HCT116 (cell line): ENCODE measurements at regions not wholly inside any gene's neighbourhood (a gene's known extent, or its start where the extent isn't known, plus 50 kb on each side); places are given as distances from the start of the nearest gene placed in this dataset.

Experiments used
- CEBPB ChIP-seq: IDR thresholded peaks from 2 replicates; pipeline ENCODE4 v1.6.1; 2012; ENCODE audit warnings: low read depth
- CTCF ChIP-seq, 3 experiments: fragments of 200-600 bp in 1 of 3; sonication (generic) in 1 of 3; IDR thresholded peaks in 2 of 3; conservative IDR thresholded peaks in 1 of 3; 2 replicates each; pipeline ENCODE4 v1.5.1; 2012 to 2017; ENCODE audit warnings: low read depth in 2 of 3, low read length in 2 of 3, antibody characterized with exemption in 1 of 3, borderline replicate concordance in 1 of 3, control low read depth in 1 of 3, mild to moderate bottlenecking in 1 of 3, mixed read lengths in 1 of 3, mixed run types in 1 of 3, moderate library complexity in 1 of 3; ENCODE audit not compliant: insufficient read depth in 1 of 3
- EGR1 ChIP-seq: IDR thresholded peaks from 2 replicates; pipeline ENCODE4 v1.6.1; 2012; ENCODE audit warnings: low read depth
- ELF1 ChIP-seq: IDR thresholded peaks from 2 replicates; pipeline ENCODE4 v1.6.1; 2012; ENCODE audit warnings: low read depth, borderline replicate concordance
- EZH2 ChIP-seq: fragments of 200-600 bp; sonication (generic); IDR thresholded peaks from 2 replicates; pipeline ENCODE4 v1.6.1; 2017; ENCODE audit warnings: antibody characterized with exemption, mixed run types
- MAX ChIP-seq: IDR thresholded peaks from 2 replicates; pipeline ENCODE4 v1.6.1; 2012
- POLR2A ChIP-seq: IDR thresholded peaks from 2 replicates; pipeline ENCODE4 v1.7.0; 2011; ENCODE audit warnings: borderline replicate concordance; ENCODE audit not compliant: insufficient read depth, insufficient read length; ENCODE audit errors: extremely low read depth
- POLR2AphosphoS5 ChIP-seq: IDR thresholded peaks from 2 replicates; pipeline ENCODE4 v1.6.1; 2011; ENCODE audit warnings: mild to moderate bottlenecking, low read depth, low read length, moderate library complexity
- SP1 ChIP-seq: IDR thresholded peaks from 2 replicates; pipeline ENCODE4 v1.6.1; 2012; ENCODE audit warnings: low read depth
- ZNF274 ChIP-seq: fragments of 200-500 bp; sonication (Bioruptor generic); IDR thresholded peaks from 2 replicates; pipeline ENCODE4 v1.6.1; 2014; ENCODE audit warnings: mild to moderate bottlenecking, low read depth, low read length, inconsistent platforms
- TF ChIP-seq, protein P1 (sequence below): IDR thresholded peaks from 2 replicates; pipeline ENCODE4 v1.6.1; 2012; ENCODE audit warnings: low read depth

DNA sequence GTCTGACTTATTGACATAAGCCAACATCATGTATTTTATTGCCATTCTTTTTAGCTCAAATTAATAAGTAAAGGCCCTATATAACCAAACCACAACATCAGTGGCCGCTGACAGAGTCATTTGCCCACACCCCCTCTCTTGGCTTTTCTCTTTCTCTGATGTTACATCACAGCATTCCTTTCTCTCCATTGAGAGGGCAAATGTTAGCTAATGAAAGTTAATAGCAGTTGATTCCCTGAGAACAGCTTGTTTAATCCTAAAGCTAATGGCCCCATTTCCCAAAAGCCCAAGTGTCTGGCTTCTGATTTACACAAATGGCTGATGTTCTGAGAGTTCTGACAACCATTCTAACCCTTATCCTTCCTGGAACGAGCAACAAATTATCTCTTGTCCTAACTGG, 308.8 kb downstream of the SNAPC1 start:
- no peak for TF ChIP-seq EZH2
- TF ChIP-seq, protein P1, sequence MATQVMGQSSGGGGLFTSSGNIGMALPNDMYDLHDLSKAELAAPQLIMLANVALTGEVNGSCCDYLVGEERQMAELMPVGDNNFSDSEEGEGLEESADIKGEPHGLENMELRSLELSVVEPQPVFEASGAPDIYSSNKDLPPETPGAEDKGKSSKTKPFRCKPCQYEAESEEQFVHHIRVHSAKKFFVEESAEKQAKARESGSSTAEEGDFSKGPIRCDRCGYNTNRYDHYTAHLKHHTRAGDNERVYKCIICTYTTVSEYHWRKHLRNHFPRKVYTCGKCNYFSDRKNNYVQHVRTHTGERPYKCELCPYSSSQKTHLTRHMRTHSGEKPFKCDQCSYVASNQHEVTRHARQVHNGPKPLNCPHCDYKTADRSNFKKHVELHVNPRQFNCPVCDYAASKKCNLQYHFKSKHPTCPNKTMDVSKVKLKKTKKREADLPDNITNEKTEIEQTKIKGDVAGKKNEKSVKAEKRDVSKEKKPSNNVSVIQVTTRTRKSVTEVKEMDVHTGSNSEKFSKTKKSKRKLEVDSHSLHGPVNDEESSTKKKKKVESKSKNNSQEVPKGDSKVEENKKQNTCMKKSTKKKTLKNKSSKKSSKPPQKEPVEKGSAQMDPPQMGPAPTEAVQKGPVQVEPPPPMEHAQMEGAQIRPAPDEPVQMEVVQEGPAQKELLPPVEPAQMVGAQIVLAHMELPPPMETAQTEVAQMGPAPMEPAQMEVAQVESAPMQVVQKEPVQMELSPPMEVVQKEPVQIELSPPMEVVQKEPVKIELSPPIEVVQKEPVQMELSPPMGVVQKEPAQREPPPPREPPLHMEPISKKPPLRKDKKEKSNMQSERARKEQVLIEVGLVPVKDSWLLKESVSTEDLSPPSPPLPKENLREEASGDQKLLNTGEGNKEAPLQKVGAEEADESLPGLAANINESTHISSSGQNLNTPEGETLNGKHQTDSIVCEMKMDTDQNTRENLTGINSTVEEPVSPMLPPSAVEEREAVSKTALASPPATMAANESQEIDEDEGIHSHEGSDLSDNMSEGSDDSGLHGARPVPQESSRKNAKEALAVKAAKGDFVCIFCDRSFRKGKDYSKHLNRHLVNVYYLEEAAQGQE, result no peak
- no peak for TF ChIP-seq POLR2A
- TF ChIP-seq CEBPB, result no peak
- no peak for TF ChIP-seq CTCF (IDR thresholded peaks at IDR 0.05 in 2 of 3, conservative IDR thresholded peaks at IDR 0.05 in 1 of 3; ENCODE audit: borderline replicate concordance in 1 of 3, insufficient read depth in 1 of 3, low read depth in 2 of 3, low read length in 2 of 3)
- TF ChIP-seq SP1, result no peak
- no peak for TF ChIP-seq EGR1
- no peak for TF ChIP-seq POLR2AphosphoS5
- TF ChIP-seq ELF1, result no peak
- TF ChIP-seq ZNF274, result no peak
- TF ChIP-seq MAX, result no peak
